Activated T-helper 1 cell treated with anti-CD3 and anti-CD28 coated beads, Interleukin-12 subunit alpha, Interleukin-12 subunit beta, Interleukin-2, Interleukin-4 antibody, amounts not matched to agents 30 ng/mL and 10 ng/mL and 1 ng/mL, durations not matched to agents 14 hours and 24 hours and 36 hours (primary cell): ENCODE measurements at regions not wholly inside any gene's neighbourhood (a gene's known extent, or its start where the extent isn't known, plus 50 kb on each side); places are given as distances from the start of the nearest gene placed in this dataset.

ENCODE experiments used
- DNase-seq: peaks from one replicate; pipeline ENCODE4 v3.0.0; 2021; ENCODE audit warnings: low spot score
- H3K27ac Mint-ChIP-seq: one replicate; pipeline ENCODE4 v1.8.0; 2021; ENCODE audit warnings: mild to moderate bottlenecking, mixed read lengths
- H3K27me3 Mint-ChIP-seq: one replicate; pipeline ENCODE4 v1.8.0; 2022; ENCODE audit warnings: mild to moderate bottlenecking, moderate library complexity, mixed read lengths; ENCODE audit not compliant: insufficient read depth
- H3K36me3 Mint-ChIP-seq: one replicate; pipeline ENCODE4 v1.8.0; 2021; ENCODE audit warnings: low read depth, mixed read lengths
- H3K4me1 Mint-ChIP-seq: one replicate; pipeline ENCODE4 v1.8.0; 2021; ENCODE audit warnings: low read depth, mixed read lengths
- H3K4me3 Mint-ChIP-seq: one replicate; pipeline ENCODE4 v1.8.0; 2021; ENCODE audit warnings: mild to moderate bottlenecking, moderate library complexity, mixed read lengths
- H3K9me3 Mint-ChIP-seq: one replicate; pipeline ENCODE4 v1.8.0; 2021; ENCODE audit warnings: mixed read lengths
- intact Hi-C: fragments of 100-400 bp; cut with micrococcal nuclease; formaldehyde crosslinking; loops from one replicate; pipeline ENCODE4 v1.15.1; 2024

GRCh38 chr11:112834277-112834755 lies 126.9 kb upstream of the NCAM1 start:
- Mint-ChIP-seq H3K27ac (no peak overlapping the region), H3K27me3 (no peaks in the 10 kb centered on the region), H3K4me1 (no peaks in the 10 kb centered on the region), H3K9me3 (no peaks in the 10 kb centered on the region), H3K36me3 (no peaks in the 10 kb centered on the region), H3K4me3 (no peak overlapping the region)
- DNase-seq, result no peak
- intact Hi-C loops, result no loop called here

- no peaks in the 10 kb centered on the region for H3K36me3 Mint-ChIP-seq
- no peaks in the 10 kb centered on the region for H3K4me1 Mint-ChIP-seq
- H3K9me3 Mint-ChIP-seq, result no peaks in the 10 kb centered on the region
- DNase-seq, result no peak
- intact Hi-C loops, result no loop called here
- H3K27me3 Mint-ChIP-seq, result no peaks in the 10 kb centered on the region
- no peak overlapping the region for H3K4me3 Mint-ChIP-seq
- no peak overlapping the region for H3K27ac Mint-ChIP-seq
These were observed 125.5 kb upstream of the NCAM1 start for GRCh38 chr11:112835591-112836255.

- Mint-ChIP-seq H3K27me3 (no peaks in the 10 kb centered on the region), H3K4me3 (no peak overlapping the region), H3K9me3 (no peaks in the 10 kb centered on the region), H3K36me3 (no peaks in the 10 kb centered on the region), H3K4me1 (no peaks in the 10 kb centered on the region), H3K27ac (no peak overlapping the region)
- no peak for DNase-seq
- intact Hi-C loops, result no loop called here
These were observed 125.0 kb upstream of the NCAM1 start for GRCh38 chr11:112836256-112836602.

GRCh38 chr11:112837162-112837826 lies 123.9 kb upstream of the NCAM1 start:
- H3K9me3 Mint-ChIP-seq, result no peaks in the 10 kb centered on the region
- no peaks in the 10 kb centered on the region for H3K4me1 Mint-ChIP-seq
- no peaks in the 10 kb centered on the region for H3K36me3 Mint-ChIP-seq
- H3K4me3 Mint-ChIP-seq, result no peak overlapping the region
- H3K27me3 Mint-ChIP-seq, result no peaks in the 10 kb centered on the region
- H3K27ac Mint-ChIP-seq, result no peak overlapping the region
- no peak for DNase-seq
- intact Hi-C loops, result no loop called here

- H3K27ac Mint-ChIP-seq, result no peak overlapping the region
- no peaks in the 10 kb centered on the region for H3K9me3 Mint-ChIP-seq
- H3K27me3 Mint-ChIP-seq, result no peaks in the 10 kb centered on the region
- intact Hi-C loops, result no loop called here
- no peak for DNase-seq
- H3K36me3 Mint-ChIP-seq, result no peaks in the 10 kb centered on the region
- H3K4me1 Mint-ChIP-seq, result no peaks in the 10 kb centered on the region
- H3K4me3 Mint-ChIP-seq, result no peak overlapping the region
These were observed 122.2 kb upstream of the NCAM1 start for GRCh38 chr11:112839051-112839450.

- Mint-ChIP-seq H3K27ac (no peak overlapping the region), H3K36me3 (no peaks in the 10 kb centered on the region), H3K27me3 (peaks cover 2% of the 10 kb centered on the region), H3K9me3 (no peaks in the 10 kb centered on the region), H3K4me1 (no peaks in the 10 kb centered on the region), H3K4me3 (no peak overlapping the region)
- DNase-seq, result no peak
- intact Hi-C loops, result no loop called here
These were observed 119.5 kb upstream of the NCAM1 start for GRCh38 chr11:112841729-112842128.

GRCh38 chr11:112842151-112842550 lies 119.1 kb upstream of the NCAM1 start:
- H3K36me3 Mint-ChIP-seq, result no peaks in the 10 kb centered on the region
- H3K4me1 Mint-ChIP-seq, result no peaks in the 10 kb centered on the region
- intact Hi-C loops, result no loop called here

GRCh38 chr11:112844517-112844916 lies 116.7 kb upstream of the NCAM1 start:
- Mint-ChIP-seq H3K36me3 (no peaks in the 10 kb centered on the region), H3K4me1 (no peaks in the 10 kb centered on the region), H3K27ac (no peak overlapping the region), H3K9me3 (no peaks in the 10 kb centered on the region), H3K27me3 (peaks cover 4% of the 10 kb centered on the region), H3K4me3 (no peak overlapping the region)
- no peak for DNase-seq
- intact Hi-C loops, result no loop called here

More at GRCh38 chr11:112842151-112842550, 119.1 kb upstream of the NCAM1 start:
- Mint-ChIP-seq H3K27me3 (peaks cover 2% of the 10 kb centered on the region), H3K9me3 (no peaks in the 10 kb centered on the region), H3K4me3 (no peak overlapping the region), H3K27ac (no peak overlapping the region)
- no peak for DNase-seq

GRCh38 chr11:112847568-112847967 lies 113.7 kb upstream of the NCAM1 start:
- Mint-ChIP-seq H3K9me3 (no peaks in the 10 kb centered on the region), H3K4me1 (no peaks in the 10 kb centered on the region), H3K27me3 (peaks cover 9% of the 10 kb centered on the region), H3K27ac (no peak overlapping the region), H3K4me3 (no peak overlapping the region), H3K36me3 (no peaks in the 10 kb centered on the region)
- no peak for DNase-seq
- intact Hi-C loops, result no loop called here

- no peak overlapping the region for H3K4me3 Mint-ChIP-seq
- intact Hi-C loops, result no loop called here
- H3K36me3 Mint-ChIP-seq, result no peaks in the 10 kb centered on the region
- no peak for DNase-seq
- H3K27me3 Mint-ChIP-seq, result peaks cover 9% of the 10 kb centered on the region
- H3K4me1 Mint-ChIP-seq, result no peaks in the 10 kb centered on the region
- no peaks in the 10 kb centered on the region for H3K9me3 Mint-ChIP-seq
- no peak overlapping the region for H3K27ac Mint-ChIP-seq
These were observed 108.9 kb upstream of the NCAM1 start for GRCh38 chr11:112852143-112852866.

GRCh38 chr11:112856133-112856532 lies 105.1 kb upstream of the NCAM1 start:
- Mint-ChIP-seq H3K4me3 (no peak overlapping the region), H3K36me3 (no peaks in the 10 kb centered on the region), H3K27me3 (peaks cover 6% of the 10 kb centered on the region), H3K9me3 (peaks cover 3% of the 10 kb centered on the region), H3K4me1 (no peaks in the 10 kb centered on the region), H3K27ac (no peak overlapping the region)
- DNase-seq, result no peak
- intact Hi-C loops, result no loop called here

- Mint-ChIP-seq H3K27ac (no peak overlapping the region), H3K9me3 (peaks cover 8% of the 10 kb centered on the region), H3K4me1 (no peaks in the 10 kb centered on the region), H3K4me3 (no peak overlapping the region), H3K27me3 (peaks cover 6% of the 10 kb centered on the region), H3K36me3 (no peaks in the 10 kb centered on the region)
- intact Hi-C loops, result no loop called here
- DNase-seq, result no peak
These were observed 104.6 kb upstream of the NCAM1 start for GRCh38 chr11:112856591-112856990.

GRCh38 chr11:112858289-112859023 lies 102.8 kb upstream of the NCAM1 start:
- Mint-ChIP-seq H3K36me3 (no peaks in the 10 kb centered on the region), H3K4me1 (no peaks in the 10 kb centered on the region), H3K27me3 (peaks cover 3% of the 10 kb centered on the region), H3K27ac (no peak overlapping the region), H3K4me3 (no peak overlapping the region), H3K9me3 (peaks cover 17% of the 10 kb centered on the region)
- no peak for DNase-seq
- intact Hi-C loops, result no loop called here
